Natural killer cell treated with Interleukin-12 subunit alpha and Interleukin-12 subunit beta and Interleukin-15 and Interleukin-18, amount 100 ng/mL, for 72 hours (primary cell): ENCODE measurements at regions not wholly inside any gene's neighbourhood (a gene's known extent, or its start where the extent isn't known, plus 50 kb on each side); places are given as distances from the start of the nearest gene placed in this dataset.
"Not testable (repeated sequence)": the region's sequence is repeated elsewhere in the genome, so short reads cannot be mapped to it uniquely, and the experiment has no call there.

Experiments used
- ATAC-seq, 2 donors: fragments of 150-1000 bp; cut with Tn5 transposase in 1 of 2; sonication (Bioruptor Pico), chemical (Tn5 transposase) in 1 of 2; 2 replicates each; pipeline ENCODE4 v1.10.0; 2021
- DNase-seq: peaks from one replicate; pipeline ENCODE4 v3.0.0; 2022; ENCODE audit warnings: low spot score
- H3K27ac Mint-ChIP-seq, 2 donors: 1 replicate in 1 of 2; 2 replicates in 1 of 2; pipeline ENCODE4 v1.8.0; 2022; ENCODE audit warnings: mixed read lengths in 2 of 2, mild to moderate bottlenecking in 1 of 2, moderate library complexity in 1 of 2
- H3K27me3 Mint-ChIP-seq, 2 donors: 1 replicate in 1 of 2; 2 replicates in 1 of 2; pipeline ENCODE4 v1.8.0; 2022; ENCODE audit warnings: mixed read lengths in 2 of 2
- H3K36me3 Mint-ChIP-seq: one replicate; pipeline ENCODE4 v1.8.0; 2022; ENCODE audit warnings: mixed read lengths
- H3K4me1 Mint-ChIP-seq, 2 donors: 1 replicate in 1 of 2; 2 replicates in 1 of 2; pipeline ENCODE4 v1.8.0; 2022; ENCODE audit warnings: low read depth in 2 of 2, mixed read lengths in 2 of 2, mild to moderate bottlenecking in 1 of 2
- H3K4me3 Mint-ChIP-seq: one replicate; pipeline ENCODE4 v1.8.0; 2022; ENCODE audit warnings: mixed read lengths
- H3K9me3 Mint-ChIP-seq: 2 replicates; pipeline ENCODE4 v1.8.0; 2022; ENCODE audit warnings: mixed read lengths

DNA sequence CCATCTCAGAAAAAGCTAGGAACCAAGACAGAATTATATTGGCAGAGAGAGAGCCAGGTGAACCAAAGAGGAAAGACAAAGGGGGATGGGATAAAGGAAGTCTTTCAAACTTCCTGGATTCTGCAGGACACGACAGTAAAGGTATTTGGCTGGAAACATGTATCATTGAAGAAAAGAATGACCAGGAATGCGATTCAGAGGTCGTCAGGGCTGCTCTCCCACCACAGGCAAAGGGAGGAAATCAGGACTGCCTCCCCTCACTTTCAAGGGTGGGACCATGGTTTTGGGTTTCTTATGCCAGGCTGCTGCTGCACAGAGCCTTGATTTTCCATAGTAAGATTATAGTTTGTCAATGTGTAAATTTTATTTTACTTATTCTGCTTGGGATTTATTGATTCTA, 848.8 kb downstream of the BRINP3 start:
- Mint-ChIP-seq H3K27me3 (no peaks in the 10 kb centered on the region), H3K27ac (no peak overlapping the region), H3K9me3 (peaks cover 10% of the 10 kb centered on the region), H3K4me1 (no peaks in the 10 kb centered on the region), H3K36me3 (no peaks in the 10 kb centered on the region), H3K4me3 (no peak overlapping the region)
- ATAC-seq (no peak), DNase-seq (no peak)

- DNase-seq, result no peak
- H3K27ac Mint-ChIP-seq, result no peak overlapping the region
- no peak overlapping the region for H3K4me3 Mint-ChIP-seq
- no peak for ATAC-seq
- no peaks in the 10 kb centered on the region for H3K4me1 Mint-ChIP-seq
- H3K27me3 Mint-ChIP-seq, result no peaks in the 10 kb centered on the region
- peaks cover 7% of the 10 kb centered on the region for H3K9me3 Mint-ChIP-seq
- H3K36me3 Mint-ChIP-seq, result no peaks in the 10 kb centered on the region
These were observed 844.0 kb downstream of the BRINP3 start for GRCh38 chr1:189633658-189634057.

DNA sequence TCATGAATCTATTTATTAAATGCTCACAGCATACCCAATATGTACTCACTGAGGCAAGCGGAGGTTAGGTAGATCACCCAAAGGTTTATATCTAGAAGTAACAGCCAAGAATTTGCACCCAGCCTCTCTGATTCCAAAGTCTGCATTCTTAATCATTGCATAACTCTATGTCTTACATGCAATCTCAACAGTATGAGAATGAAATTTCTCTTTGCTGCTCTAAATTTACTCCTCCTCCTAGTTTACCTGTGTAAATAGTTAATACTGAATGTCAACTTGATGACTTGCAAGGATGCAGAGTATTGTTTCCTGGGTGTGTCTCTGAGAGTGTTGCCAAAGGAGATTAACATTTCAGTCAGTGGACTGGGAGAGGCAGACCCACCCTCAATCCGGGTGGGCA, 840.6 kb downstream of the BRINP3 start:
- Mint-ChIP-seq H3K27ac (no peak overlapping the region), H3K27me3 (no peaks in the 10 kb centered on the region), H3K4me1 (no peaks in the 10 kb centered on the region), H3K36me3 (no peaks in the 10 kb centered on the region), H3K4me3 (no peak overlapping the region), H3K9me3 (peaks cover 13% of the 10 kb centered on the region)
- ATAC-seq (no peak), DNase-seq (no peak)

DNA sequence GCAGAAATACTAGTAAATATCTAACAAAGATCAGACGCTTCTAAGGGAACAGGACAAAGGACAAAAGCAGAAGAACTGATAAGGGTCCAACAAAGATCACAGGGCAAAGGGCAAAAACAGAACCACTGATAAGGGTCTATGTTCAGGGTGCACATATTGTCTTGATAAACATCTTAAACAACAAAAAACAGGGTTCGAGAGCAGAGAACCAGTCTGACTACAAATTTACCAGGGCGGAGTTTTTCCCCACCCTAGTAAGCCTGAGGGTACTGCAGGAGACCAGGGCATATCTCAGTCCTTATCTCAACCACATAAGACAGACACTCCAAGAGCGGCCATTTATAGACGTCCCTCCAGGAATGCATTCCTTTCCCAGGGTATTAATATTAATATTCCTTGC, 833.5 kb downstream of the BRINP3 start:
- not testable (repeated sequence) for H3K4me3 Mint-ChIP-seq, H3K27me3 Mint-ChIP-seq, H3K27ac Mint-ChIP-seq, H3K4me1 Mint-ChIP-seq, DNase-seq, ATAC-seq
- peaks cover 11% of the 10 kb centered on the region for H3K36me3 Mint-ChIP-seq
- peaks cover 13% of the 10 kb centered on the region for H3K9me3 Mint-ChIP-seq

- H3K36me3 Mint-ChIP-seq, result peaks cover 11% of the 10 kb centered on the region
These were observed 832.7 kb downstream of the BRINP3 start for GRCh38 chr1:189644970-189645369.

GRCh38 chr1:189646066-189646465, 831.6 kb downstream of the BRINP3 start:
- H3K36me3 Mint-ChIP-seq, result peaks cover 11% of the 10 kb centered on the region
- peaks cover 11% of the 10 kb centered on the region for H3K9me3 Mint-ChIP-seq
- no peak for ATAC-seq
- H3K27ac Mint-ChIP-seq, result no peak overlapping the region
- H3K4me3 Mint-ChIP-seq, result no peak overlapping the region
- no peaks in the 10 kb centered on the region for H3K4me1 Mint-ChIP-seq
- H3K27me3 Mint-ChIP-seq, result no peaks in the 10 kb centered on the region
- no peak for DNase-seq

More at GRCh38 chr1:189644970-189645369, 832.7 kb downstream of the BRINP3 start:
- H3K27ac Mint-ChIP-seq, result no peak overlapping the region
- no peak for DNase-seq
- H3K4me3 Mint-ChIP-seq, result no peak overlapping the region
- H3K4me1 Mint-ChIP-seq, result no peaks in the 10 kb centered on the region
- no peak for ATAC-seq
- peaks cover 11% of the 10 kb centered on the region for H3K9me3 Mint-ChIP-seq
- no peaks in the 10 kb centered on the region for H3K27me3 Mint-ChIP-seq

GRCh38 chr1:189654906-189655305, 822.8 kb downstream of the BRINP3 start:
- Mint-ChIP-seq H3K27me3 (no peaks in the 10 kb centered on the region), H3K36me3 (no peaks in the 10 kb centered on the region), H3K9me3 (peaks cover 15% of the 10 kb centered on the region), H3K27ac (no peak overlapping the region), H3K4me1 (no peaks in the 10 kb centered on the region), H3K4me3 (no peak overlapping the region)
- DNase-seq, result no peak
- ATAC-seq, result no peak

GRCh38 chr1:189656628-189657530, 820.8 kb downstream of the BRINP3 start:
- Mint-ChIP-seq H3K27ac (no peak overlapping the region), H3K27me3 (no peaks in the 10 kb centered on the region), H3K4me3 (no peak overlapping the region), H3K4me1 (no peaks in the 10 kb centered on the region), H3K36me3 (no peaks in the 10 kb centered on the region), H3K9me3 (peaks cover 15% of the 10 kb centered on the region)
- DNase-seq (no peak), ATAC-seq (no peak)

DNA sequence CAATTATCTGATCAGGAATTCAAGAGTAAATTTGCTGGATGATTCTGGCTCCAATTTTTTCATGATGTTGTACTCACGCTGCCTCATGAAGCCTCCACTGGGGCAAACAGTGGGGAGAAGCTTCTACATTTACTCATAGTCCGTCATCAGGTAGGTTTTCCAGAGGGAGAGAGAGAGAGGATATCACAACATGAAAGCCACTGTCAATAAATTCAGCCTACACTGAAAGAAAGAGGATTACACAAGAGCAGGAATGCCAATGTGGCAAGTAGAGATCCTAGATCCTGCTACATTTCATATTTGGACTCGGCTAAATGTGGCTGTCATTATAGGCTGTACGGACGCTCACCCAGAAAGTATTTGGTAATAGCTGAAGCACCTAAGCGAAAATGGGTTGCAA, 819.9 kb downstream of the BRINP3 start:
- Mint-ChIP-seq H3K27ac (no peak overlapping the region), H3K4me3 (no peak overlapping the region), H3K4me1 (no peaks in the 10 kb centered on the region), H3K36me3 (peaks cover 5% of the 10 kb centered on the region), H3K9me3 (peaks cover 19% of the 10 kb centered on the region), H3K27me3 (no peaks in the 10 kb centered on the region)
- no peak for DNase-seq
- ATAC-seq, result no peak

- peaks cover 18% of the 10 kb centered on the region for H3K9me3 Mint-ChIP-seq
- no peak overlapping the region for H3K4me3 Mint-ChIP-seq
- ATAC-seq (no peak), DNase-seq (no peak)
- no peaks in the 10 kb centered on the region for H3K27me3 Mint-ChIP-seq
- H3K36me3 Mint-ChIP-seq, result peaks cover 5% of the 10 kb centered on the region
- H3K4me1 Mint-ChIP-seq, result no peaks in the 10 kb centered on the region
- H3K27ac Mint-ChIP-seq, result no peak overlapping the region
These were observed 819.3 kb downstream of the BRINP3 start for GRCh38 chr1:189658381-189658780.

DNA sequence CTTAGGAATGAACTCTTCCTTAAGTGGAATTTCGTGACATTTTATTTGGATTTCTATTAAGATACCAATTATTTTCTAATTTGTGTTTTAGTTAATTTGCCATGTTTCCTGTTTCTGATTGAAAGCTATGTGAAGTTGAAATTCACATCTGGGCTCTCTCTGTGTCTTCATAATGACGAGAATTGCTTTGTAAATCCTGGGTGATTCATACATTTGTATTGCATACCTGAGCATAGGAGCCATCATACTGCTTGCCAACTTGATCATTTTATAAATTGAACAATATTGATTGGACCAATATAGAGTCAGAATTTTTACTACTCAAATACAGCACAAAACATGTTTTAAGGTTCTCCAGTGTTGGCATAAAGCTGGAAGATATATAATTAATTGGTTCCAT, 817.9 kb downstream of the BRINP3 start:
- Mint-ChIP-seq H3K27ac (no peak overlapping the region), H3K36me3 (peaks cover 5% of the 10 kb centered on the region), H3K4me3 (no peak overlapping the region), H3K9me3 (peaks cover 10% of the 10 kb centered on the region), H3K27me3 (no peaks in the 10 kb centered on the region), H3K4me1 (no peaks in the 10 kb centered on the region)
- no peak for ATAC-seq
- no peak for DNase-seq

DNA sequence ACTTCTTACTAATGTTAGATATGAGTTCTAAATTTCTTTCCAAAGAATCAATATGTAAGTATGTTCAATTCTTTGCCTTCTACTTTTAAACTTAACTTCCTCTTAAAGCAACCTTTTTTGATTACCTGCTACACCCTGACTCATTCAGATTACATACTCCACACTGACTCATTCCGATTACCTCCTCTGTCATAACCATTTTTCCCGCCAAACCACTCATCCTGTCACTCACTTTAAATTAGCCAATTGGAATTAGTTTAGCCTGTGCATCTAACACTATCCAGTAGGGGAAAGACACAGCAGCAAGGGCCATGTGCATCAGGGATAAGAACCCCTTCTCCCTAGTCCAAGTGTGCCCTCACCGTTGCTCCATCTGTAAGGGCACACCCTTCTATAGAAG, 815.5 kb downstream of the BRINP3 start:
- peaks cover 20% of the 10 kb centered on the region for H3K9me3 Mint-ChIP-seq
- H3K36me3 Mint-ChIP-seq, result peaks cover 7% of the 10 kb centered on the region
- H3K27ac Mint-ChIP-seq, result no peak overlapping the region
- no peaks in the 10 kb centered on the region for H3K27me3 Mint-ChIP-seq
- H3K4me1 Mint-ChIP-seq, result no peaks in the 10 kb centered on the region
- no peak overlapping the region for H3K4me3 Mint-ChIP-seq
- no peak for DNase-seq
- no peak for ATAC-seq

DNA sequence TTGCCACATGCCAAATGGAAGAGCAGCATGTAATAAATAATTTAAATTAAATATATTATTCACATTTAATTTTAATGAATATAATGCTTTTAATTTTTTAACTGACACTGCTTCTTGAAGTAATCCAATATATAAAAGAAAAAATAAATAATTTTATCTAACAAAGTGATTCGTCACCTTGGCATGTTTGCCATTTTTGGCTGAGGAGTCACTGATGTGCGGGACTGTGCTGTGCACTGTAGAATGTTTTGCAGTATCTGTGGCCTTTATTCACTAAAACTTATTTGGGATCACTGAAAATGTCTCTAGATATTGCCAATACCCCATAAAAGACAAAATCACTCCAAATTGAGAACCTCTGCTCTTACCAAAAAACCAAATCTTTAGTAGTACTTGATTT, 807.8 kb downstream of the BRINP3 start:
- Mint-ChIP-seq H3K27me3 (no peaks in the 10 kb centered on the region), H3K36me3 (peaks cover 4% of the 10 kb centered on the region), H3K4me1 (no peaks in the 10 kb centered on the region), H3K27ac (no peak overlapping the region), H3K4me3 (no peak overlapping the region), H3K9me3 (peaks cover 28% of the 10 kb centered on the region)
- DNase-seq (no peak), ATAC-seq (no peak)

GRCh38 chr1:189673217-189673616, 804.4 kb downstream of the BRINP3 start:
- no peaks in the 10 kb centered on the region for H3K4me1 Mint-ChIP-seq
- H3K36me3 Mint-ChIP-seq, result no peaks in the 10 kb centered on the region
- DNase-seq, result no peak
- ATAC-seq, result no peak
- H3K9me3 Mint-ChIP-seq, result peaks cover 17% of the 10 kb centered on the region
- no peak overlapping the region for H3K4me3 Mint-ChIP-seq
- H3K27ac Mint-ChIP-seq, result no peak overlapping the region
- no peaks in the 10 kb centered on the region for H3K27me3 Mint-ChIP-seq
